RWPE1 (cell line): ENCODE measurements at regions not wholly inside any gene's neighbourhood (a gene's known extent, or its start where the extent isn't known, plus 50 kb on each side); places are given as distances from the start of the nearest gene placed in this dataset.

ENCODE experiments used
- CTCF ChIA-PET: fragments of 350-600 bp; sonication (Branson Sonifier 250); formaldehyde crosslinking; extraction: SDS; loops from one replicate; lab custom pipeline; 2021; lab: Yijun Ruan, JAX
- POLR2A ChIA-PET: fragments of 400-600 bp; formaldehyde crosslinking; extraction: SDS; loops from one replicate; lab custom pipeline; 2020; ENCODE audit warnings: antibody characterized with exemption; ENCODE audit not compliant: low non-redundant PET; lab: Yijun Ruan, JAX
- DNase-seq: peaks from one replicate; pipeline ENCODE4 v3.0.0; 2012; ENCODE audit warnings: low spot score
- H3K27ac ChIP-seq: fragments of 450-650 bp; 2 replicates; pipeline ENCODE4 v1.5.1; 2017
- CTCF ChIP-seq: fragments of 450-650 bp; conservative IDR thresholded peaks from 2 replicates; pipeline ENCODE4 v1.5.1; 2017; ENCODE audit warnings: low read depth, mild to moderate bottlenecking

DNA sequence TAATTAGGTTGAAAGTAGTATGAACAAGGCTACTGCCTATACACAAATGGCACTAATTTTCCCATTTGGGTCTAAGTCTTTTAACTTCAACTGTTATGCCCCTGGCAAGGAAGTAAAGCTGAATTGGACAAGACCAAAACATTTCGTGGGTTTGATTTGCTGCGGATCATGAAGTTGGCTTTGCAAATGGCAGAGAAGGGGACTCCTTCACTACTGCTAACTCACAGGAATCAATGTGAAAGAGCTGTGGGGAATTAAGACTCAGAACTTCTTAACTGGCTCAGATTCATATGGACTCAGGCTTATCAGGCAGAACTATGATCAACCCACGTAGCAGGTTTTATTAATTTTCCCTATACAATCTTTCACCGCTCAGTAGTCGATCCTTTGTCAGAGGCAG lies 73.8 kb upstream of the IFNE start:
- DNase-seq = no peak
- no peak for TF ChIP-seq CTCF
- ChIA-PET POLR2A (no interaction called here), CTCF (no interaction called here)
- no peak overlapping the region for H3K27ac ChIP-seq

- no peak for DNase-seq
- POLR2A ChIA-PET = no interaction called here
- H3K27ac ChIP-seq = no peak overlapping the region
- no peak for TF ChIP-seq CTCF
- CTCF ChIA-PET = interaction anchor here (0.6 kb wide), 1 partner anchor 234 kb away, joined by 3 read pairs; no protein-coding TSS in a partner anchor
These were observed 74.7 kb upstream of the IFNE start for GRCh38 chr9:21556581-21557427.

GRCh38 chr9:21557428-21557768 lies 75.3 kb upstream of the IFNE start:
- CTCF ChIA-PET = interaction anchor here (0.6 kb wide), 1 partner anchor 233 kb away, joined by 3 read pairs; no protein-coding TSS in a partner anchor
- POLR2A ChIA-PET = no interaction called here
- no peak for TF ChIP-seq CTCF
- no peak for DNase-seq
- H3K27ac ChIP-seq = no peak overlapping the region

- POLR2A ChIA-PET = no interaction called here
- no peak for TF ChIP-seq CTCF
- CTCF ChIA-PET = no interaction called here
- no peak for DNase-seq
- no peak overlapping the region for H3K27ac ChIP-seq
These were observed 76.0 kb upstream of the IFNE start for GRCh38 chr9:21558079-21558478.

- H3K27ac ChIP-seq = peak overlapping the region; percentile 97
- POLR2A ChIA-PET = interaction anchor here (1.0 to 2.0 kb wide), 3 partner anchors 33 to 124 kb away, joined by 3 to 15 read pairs (median 3); no protein-coding TSS in a partner anchor
- CTCF ChIA-PET = interaction anchor here (0.8 to 1.3 kb wide), 5 partner anchors 12 to 232 kb away, joined by 3 read pairs; no protein-coding TSS in a partner anchor
These were observed 76.7 kb upstream of the IFNE start for GRCh38 chr9:21558615-21559401.

More at GRCh38 chr9:21558615-21559401, 76.7 kb upstream of the IFNE start:
- no peak for TF ChIP-seq CTCF
- no peak for DNase-seq
